Fibroblast of pulmonary artery (primary cell): ENCODE measurements at regions not wholly inside any gene's neighbourhood (a gene's known extent, or its start where the extent isn't known, plus 50 kb on each side); places are given as distances from the start of the nearest gene placed in this dataset.

Source experiments
- DNase-seq: peaks from one replicate; pipeline ENCODE4 v3.0.0-alpha.2; 2010; ENCODE audit warnings: low read depth
- H3K4me3 ChIP-seq: replicated peaks from 2 replicates; pipeline ENCODE4 v1.5.1; 2011; ENCODE audit warnings: low read depth, mild to moderate bottlenecking, control low read depth, low read length, moderate library complexity
- CTCF ChIP-seq: IDR thresholded peaks from 2 replicates; pipeline ENCODE4 v1.5.1; 2011; ENCODE audit warnings: mild to moderate bottlenecking, control low read depth, low read length, inconsistent platforms; ENCODE audit errors: missing control alignments

DNA sequence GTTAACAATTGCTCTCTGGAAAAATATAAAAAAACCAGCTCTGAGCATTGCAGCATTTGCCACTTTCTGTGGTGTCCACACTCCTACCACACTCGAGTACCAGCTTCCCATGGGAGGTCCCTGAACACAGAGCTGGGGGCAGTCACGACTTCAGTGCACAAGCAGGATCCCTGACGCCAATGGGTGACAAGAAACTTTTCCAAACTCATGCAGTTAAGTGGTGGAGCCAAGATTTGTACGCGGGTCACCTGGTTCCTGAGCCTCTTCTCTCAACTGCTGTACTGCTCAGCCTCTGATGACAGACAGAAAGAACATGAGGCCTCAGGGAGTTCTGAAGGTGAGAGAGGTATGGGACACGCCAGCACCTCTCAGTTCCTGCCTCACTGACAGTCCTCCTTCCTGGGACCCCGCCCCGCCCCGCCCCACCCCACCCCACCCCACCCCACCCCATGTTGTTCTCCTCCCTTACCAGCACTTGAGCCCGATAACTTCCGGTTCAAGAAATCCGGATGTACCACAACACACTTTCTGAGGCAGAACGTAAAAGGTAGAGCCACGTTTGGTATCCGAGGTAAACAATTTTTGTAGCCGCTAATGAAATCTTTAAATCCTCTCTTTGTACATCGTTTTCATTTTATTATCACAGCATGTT, 287.6 kb downstream of the MYCN start:
- TF ChIP-seq CTCF, result no peak
- no peak for DNase-seq
- no peak overlapping the region for H3K4me3 ChIP-seq

- no peak overlapping the region for H3K4me3 ChIP-seq
- no peak for DNase-seq
- no peak for TF ChIP-seq CTCF
These were observed 286.8 kb downstream of the MYCN start for GRCh38 chr2:16226943-16227664.

- no peak overlapping the region for H3K4me3 ChIP-seq
- DNase-seq, result no peak
- no peak for TF ChIP-seq CTCF
These were observed 286.0 kb downstream of the MYCN start for GRCh38 chr2:16226381-16226780.

DNA sequence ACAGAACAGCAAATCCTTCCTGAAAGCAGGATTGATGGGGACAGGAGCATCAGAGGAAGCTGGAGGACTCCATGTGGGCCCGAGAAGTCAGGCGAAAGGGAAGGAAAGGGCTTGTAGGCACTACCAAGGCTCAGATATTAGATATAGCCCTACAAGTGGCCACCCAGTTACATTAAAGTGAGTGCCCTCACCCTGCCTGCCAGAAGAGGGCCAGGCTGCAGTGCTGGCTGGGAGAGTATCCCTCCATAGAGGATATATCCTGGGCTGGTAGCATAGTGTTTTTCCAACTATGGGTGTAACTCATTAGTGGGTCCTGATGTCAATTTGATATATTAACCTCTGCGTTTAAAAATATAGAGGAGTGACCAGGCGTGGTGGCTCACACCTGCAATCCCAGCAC, 285.2 kb downstream of the MYCN start:
- no peak for TF ChIP-seq CTCF
- no peak overlapping the region for H3K4me3 ChIP-seq
- DNase-seq, result no peak

- DNase-seq, result no peak
- no peak overlapping the region for H3K4me3 ChIP-seq
- no peak for TF ChIP-seq CTCF
These were observed 284.7 kb downstream of the MYCN start for GRCh38 chr2:16225071-16225470.

DNA sequence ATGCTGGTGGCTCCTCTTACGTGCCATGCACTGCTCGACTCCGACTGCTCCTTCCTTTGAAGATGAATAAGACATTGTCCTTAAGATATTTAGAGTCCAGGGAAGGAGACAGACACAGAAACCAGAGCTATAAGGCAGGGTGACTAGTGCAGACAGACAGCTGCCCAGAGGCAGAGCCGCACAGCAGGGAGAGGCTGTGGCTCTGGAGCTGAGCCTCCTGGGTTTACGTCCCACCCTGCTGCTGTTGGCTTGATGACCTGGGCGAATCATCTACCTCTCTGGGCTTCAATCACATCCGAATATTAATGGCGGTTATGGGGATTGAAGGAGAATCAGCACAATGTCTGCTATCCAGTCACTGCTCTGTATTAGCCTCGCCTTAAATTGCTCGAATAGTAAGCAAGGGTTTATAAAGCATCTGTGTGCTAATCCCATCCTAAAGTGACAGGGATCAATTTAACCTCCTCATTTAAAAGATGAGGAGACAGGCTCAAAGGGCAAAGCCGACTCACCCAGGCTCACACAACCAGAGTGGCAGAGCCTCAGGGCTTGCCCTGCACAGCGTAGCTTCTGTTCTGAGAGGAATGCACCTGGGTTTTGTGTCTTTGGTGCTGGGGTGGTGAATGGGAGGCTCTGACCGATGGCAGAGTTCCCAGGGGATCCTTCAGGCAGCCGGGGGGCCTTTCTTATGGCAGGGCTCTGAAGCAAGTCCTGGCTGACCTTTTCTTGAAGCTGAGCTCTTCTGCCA, 284.1 kb downstream of the MYCN start:
- H3K4me3 ChIP-seq, result no peak overlapping the region
- no peak for TF ChIP-seq CTCF
- no peak for DNase-seq
